GM04504 (cell line): ENCODE measurements at regions not wholly inside any gene's neighbourhood (a gene's known extent, or its start where the extent isn't known, plus 50 kb on each side); places are given as distances from the start of the nearest gene placed in this dataset.
"Not testable (repeated sequence)": the region's sequence is repeated elsewhere in the genome, so short reads cannot be mapped to it uniquely, and the experiment has no call there.

ENCODE experiments used
- DNase-seq: peaks from one replicate; pipeline ENCODE4 v3.0.0-alpha.2; 2012; ENCODE audit warnings: low read depth

DNA sequence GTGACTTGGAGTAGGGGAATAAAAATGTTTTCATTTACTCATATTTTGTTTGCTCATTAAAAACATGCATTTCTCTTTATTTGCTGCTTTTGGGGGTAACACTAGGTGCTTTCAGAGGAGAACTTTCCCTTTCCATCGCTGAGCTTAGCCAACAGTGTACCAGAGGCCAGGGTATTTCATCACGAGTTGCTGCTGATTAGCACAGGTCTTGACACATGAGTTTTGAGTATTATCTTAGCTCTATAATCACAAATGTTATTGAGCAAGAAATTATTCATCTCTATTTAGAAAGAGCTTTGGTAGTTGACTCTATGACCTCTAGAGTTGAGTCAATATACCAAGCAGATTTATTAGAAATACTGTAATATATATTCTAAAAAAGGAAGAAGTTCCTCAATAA is 375.9 kb downstream of the NXPH1 start:
- DNase-seq, result no peak

- DNase-seq, result no peak
Observed at GRCh38 chr7:8817448-8818036, 384.1 kb downstream of the NXPH1 start.

DNA sequence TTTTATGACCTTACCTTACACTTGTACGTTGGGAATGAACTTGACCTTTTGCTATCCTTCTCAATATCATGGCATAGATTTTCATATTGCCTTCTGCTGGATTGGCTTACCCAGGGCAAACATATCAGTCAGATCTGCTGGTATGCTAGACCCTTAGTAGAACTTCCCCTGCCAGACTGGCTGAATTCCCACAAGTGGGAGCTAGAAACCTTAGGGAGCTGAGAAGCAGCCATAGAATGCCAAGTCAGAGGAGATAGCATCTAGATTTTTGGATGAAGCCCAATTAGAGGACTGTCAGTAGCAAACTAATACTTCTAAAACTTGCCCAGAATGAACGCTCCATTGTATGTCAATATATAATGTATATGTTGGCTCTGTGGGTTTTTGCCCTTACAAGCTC is 385.0 kb downstream of the NXPH1 start:
- DNase-seq, result no peak

DNA sequence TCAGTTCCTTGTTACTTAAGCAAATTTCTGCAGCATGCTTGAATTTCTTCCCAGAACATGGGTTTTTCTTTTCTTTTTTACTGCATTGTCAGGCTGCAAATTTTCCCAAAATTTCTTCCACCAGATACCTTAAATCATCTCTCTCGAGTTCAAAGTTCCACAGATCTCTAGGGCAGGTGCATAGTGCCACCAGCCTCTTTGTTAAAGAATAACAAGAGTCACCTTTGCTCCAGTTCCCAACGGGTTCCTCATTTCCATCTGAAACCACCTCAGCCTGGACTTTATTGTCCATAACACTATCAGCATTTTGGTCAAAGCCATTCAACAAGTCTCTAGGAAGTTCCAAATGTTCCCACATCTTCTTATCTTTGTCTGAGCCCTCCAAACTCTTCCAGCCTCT is 389.2 kb downstream of the NXPH1 start:
- DNase-seq, result no peak

DNA sequence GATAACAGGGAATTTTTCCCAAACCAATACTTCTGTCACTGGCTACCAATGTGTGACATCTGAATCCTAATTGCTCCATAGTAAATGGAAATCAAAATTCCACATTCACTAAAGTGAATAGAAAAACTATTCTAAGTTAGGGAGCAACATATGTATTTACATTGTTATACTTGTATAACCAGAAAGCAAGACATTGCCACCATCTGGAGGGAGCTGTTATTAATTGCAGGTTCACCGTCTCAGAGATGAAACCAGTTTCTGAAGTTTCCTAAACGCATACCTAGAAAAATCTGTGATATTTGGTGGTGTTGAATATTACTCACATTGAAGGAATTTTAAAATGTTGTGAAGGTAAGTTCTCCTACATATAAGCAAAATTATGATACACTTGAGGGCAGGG is 390.1 kb downstream of the NXPH1 start:
- DNase-seq, result no peak

GRCh38 chr7:8827329-8827728 is 393.9 kb downstream of the NXPH1 start:
- DNase-seq, result no peak

DNA sequence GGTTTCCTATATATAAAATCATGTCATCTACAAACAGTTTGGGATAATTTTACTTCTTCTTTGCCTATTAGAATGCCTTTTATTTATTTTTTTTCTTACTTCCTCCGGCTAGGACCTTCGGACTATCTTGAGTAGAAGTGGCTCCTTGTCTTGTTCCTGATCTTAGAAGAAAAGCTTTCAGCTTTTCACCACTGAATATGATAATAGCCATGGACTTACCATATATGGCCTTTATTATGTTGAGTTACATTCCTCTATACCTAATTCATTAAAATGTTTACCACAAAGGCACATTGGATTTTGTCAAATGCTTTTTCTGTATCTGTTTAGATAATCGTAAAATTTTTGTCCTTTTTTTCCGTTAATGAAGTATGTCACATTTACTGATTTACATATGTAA is 395.7 kb downstream of the NXPH1 start:
- no peak for DNase-seq

- no peak for DNase-seq
Observed at GRCh38 chr7:8831376-8831775, 398.0 kb downstream of the NXPH1 start.

- no peak for DNase-seq
Observed at GRCh38 chr7:8833355-8833754, 399.9 kb downstream of the NXPH1 start.

- no peak for DNase-seq
Observed at GRCh38 chr7:8841171-8841570, 407.8 kb downstream of the NXPH1 start.

DNA sequence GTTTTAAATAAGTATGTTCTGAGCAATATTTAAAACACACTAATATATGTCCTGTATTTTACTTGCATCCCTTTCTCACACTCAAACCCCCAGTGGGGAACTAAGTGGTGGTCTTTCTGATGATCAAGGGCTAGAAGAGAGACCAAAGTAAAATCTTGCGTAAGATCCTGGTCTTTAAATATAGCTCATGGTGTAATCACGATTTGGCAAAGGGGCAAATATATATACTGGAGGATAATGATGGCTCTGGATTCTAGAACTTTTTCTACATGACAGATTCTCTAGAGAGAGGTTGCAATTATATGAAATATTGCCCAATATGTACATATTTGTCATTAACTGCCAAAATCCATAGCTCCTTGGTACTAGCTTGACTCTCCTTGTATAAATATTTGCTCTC is 438.3 kb downstream of the NXPH1 start:
- no peak for DNase-seq

DNA sequence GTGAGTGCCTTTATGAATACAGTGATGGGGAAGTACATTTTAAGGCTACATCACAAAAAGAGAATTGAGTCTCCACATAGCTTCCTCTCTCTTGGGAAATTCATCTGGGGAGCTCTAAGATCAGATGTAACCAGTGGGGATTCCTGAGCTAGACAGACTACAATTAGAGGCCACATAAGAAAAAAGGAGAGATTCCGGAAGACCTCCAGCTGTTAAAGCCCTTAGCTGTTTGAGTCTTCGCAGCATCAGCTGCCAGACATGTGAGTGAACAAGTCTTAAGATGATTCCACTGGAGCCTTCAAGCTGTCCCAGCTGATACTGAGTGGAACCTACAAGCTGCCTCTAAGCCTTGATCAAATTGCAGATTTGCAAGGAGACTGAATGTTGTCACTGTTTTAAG is 448.5 kb downstream of the NXPH1 start:
- no peak for DNase-seq

- no peak for DNase-seq
Observed at GRCh38 chr7:8885480-8886000, 452.1 kb downstream of the NXPH1 start.

DNA sequence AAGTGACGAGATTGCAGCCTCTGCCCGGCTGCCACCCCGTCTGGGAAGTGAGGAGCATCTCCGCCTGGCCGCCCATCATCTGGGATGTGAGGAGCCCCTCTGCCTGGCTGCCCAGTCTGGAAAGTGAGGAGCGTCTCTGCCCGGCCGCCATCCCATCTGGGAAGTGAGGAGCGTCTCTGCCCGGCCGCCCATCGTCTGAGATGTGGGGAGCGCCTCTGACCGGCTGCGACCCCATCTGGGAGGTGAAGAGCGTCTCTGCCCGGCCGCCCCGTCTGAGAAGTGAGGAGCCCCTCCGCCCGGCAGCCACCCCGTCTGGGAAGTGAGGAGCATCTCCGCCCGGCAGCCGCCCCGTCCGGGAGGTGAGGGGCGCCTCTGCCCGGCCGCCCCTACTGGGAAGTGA is 456.9 kb downstream of the NXPH1 start:
- not testable (repeated sequence) for DNase-seq

GRCh38 chr7:8893775-8894174 is 460.4 kb downstream of the NXPH1 start:
- DNase-seq, result no peak

- no peak for DNase-seq
Observed at GRCh38 chr7:8906396-8907075, 473.1 kb downstream of the NXPH1 start.

DNA sequence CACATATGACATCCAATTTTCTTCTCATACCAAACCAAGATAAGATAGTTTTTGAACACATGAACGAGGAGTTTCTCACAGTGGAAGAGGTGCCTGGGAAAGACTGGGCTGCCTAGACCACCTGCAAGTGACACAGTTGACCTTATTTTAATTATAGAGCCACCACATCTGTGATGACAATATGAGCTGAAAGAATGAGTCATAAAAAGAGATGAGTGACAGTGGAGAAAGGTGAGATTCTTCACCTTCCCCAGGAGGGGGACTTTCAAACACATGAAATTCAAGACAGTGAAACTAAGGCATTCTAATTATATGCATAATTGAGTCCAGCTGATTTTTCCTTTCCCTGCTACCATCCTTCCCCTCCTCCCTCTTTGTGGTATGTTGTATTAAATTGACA is 475.5 kb downstream of the NXPH1 start:
- no peak for DNase-seq

GRCh38 chr7:8913682-8914081 is 480.3 kb downstream of the NXPH1 start:
- DNase-seq, result no peak

GRCh38 chr7:8921807-8922206 is 488.4 kb downstream of the NXPH1 start:
- no peak for DNase-seq

GRCh38 chr7:8922726-8923125 is 489.3 kb downstream of the NXPH1 start:
- DNase-seq, result no peak

DNA sequence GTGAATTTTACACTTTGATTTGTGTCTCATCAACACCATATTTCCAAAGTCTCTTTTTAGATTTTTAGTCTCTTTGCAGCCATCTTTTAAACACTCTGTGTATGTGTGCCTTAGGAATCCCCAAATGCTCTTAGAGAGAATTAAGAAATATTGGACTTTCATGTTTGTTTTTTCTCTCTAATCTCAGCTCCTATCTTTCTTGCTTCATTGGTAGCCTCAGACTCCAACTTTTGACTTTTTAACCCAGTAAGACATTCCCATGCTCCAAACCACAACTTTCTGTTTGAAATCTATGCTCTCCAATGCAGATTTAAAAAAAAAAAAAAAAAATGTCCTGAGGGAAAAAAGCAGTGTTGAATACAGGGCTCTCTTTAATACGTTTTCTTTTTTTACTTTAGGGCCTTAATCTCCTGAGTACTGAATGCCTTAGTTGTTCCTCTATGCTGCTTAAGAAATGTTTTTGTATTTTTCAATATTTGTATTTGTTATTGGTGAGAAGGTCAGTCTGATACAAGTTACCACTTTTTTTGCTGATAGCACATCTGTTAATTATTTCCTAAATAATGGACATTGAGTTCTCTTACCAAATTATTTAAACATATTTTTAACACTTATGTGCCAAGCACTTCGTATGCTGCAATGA is 489.9 kb downstream of the NXPH1 start:
- DNase-seq, result no peak

GRCh38 chr7:8931906-8932646 is 498.7 kb downstream of the NXPH1 start:
- DNase-seq, result no peak

DNA sequence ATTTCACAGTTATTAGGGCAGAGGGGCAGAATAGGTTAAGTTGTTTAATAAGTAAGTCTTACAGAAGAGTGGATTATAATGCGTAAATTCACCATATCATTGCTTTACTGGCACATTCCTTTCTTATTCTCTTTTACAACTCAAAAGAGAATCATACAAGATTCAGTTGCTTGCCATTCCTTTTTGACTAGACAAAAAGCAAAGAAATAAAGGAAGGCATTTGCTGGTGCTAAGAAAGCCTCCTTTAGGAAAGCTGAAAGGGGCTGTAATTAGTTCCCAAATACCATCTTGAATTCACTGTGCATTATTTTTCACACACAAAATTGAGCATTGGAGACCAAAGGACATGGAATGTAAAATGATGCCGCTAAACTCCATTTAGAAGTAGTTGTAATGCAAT is 499.3 kb downstream of the NXPH1 start:
- no peak for DNase-seq
